HG03066 (cell line): ENCODE measurements at regions not wholly inside any gene's neighbourhood (a gene's known extent, or its start where the extent isn't known, plus 50 kb on each side); places are given as distances from the start of the nearest gene placed in this dataset.
"Not testable (repeated sequence)": the region's sequence is repeated elsewhere in the genome, so short reads cannot be mapped to it uniquely, and the experiment has no call there.

Source experiments
- ATAC-seq: cut with Tn5 transposase; IDR thresholded peaks from one replicate; pipeline ENCODE4 v1.9.1; 2021; ENCODE audit warnings: low read depth; ENCODE audit not compliant: unreplicated experiment

GRCh38 chr17:72385475-72385874 is 264.7 kb downstream of the SOX9 start:
- no peak for ATAC-seq

GRCh38 chr17:72386173-72386572 is 265.4 kb downstream of the SOX9 start:
- ATAC-seq = not testable (repeated sequence)

- ATAC-seq = no peak
Measured at GRCh38 chr17:72386619-72387237, 265.9 kb downstream of the SOX9 start.

GRCh38 chr17:72387487-72387886 is 266.7 kb downstream of the SOX9 start:
- no peak for ATAC-seq

GRCh38 chr17:72387969-72388368 is 267.1 kb downstream of the SOX9 start:
- no peak for ATAC-seq

DNA sequence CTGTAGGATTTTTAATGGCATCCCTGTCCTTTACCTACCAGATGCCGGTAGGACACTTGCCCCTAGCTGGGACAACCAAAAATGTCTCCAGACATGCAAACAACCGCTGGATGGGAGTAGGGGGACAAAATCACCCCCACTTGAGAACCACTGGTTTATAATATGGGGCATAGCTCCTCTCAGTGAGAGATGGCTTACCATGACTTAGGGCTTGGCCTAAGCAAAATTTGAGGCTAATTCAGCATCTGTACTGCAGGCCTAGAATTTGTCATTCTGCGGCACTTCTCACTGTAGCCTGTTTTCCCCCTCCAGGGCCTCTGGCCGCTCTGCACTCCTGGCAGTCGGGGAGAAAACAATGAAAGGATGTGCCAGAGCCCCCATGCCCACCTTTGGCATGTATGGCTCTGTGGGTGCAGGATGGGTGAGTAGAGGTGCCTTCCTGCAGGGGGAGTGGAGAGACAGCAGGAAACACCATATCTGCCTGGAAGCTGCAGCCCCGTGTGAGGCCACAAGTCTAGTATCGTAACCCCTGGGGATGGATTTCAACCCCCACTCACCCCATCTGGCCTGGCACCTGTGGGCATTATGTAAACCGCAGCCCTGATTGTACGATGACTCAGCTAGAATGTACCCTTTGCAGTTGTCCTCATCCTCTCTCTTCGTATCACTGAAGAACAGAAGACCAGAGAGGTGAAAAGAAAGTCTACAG is 268.1 kb downstream of the SOX9 start:
- ATAC-seq = no peak

DNA sequence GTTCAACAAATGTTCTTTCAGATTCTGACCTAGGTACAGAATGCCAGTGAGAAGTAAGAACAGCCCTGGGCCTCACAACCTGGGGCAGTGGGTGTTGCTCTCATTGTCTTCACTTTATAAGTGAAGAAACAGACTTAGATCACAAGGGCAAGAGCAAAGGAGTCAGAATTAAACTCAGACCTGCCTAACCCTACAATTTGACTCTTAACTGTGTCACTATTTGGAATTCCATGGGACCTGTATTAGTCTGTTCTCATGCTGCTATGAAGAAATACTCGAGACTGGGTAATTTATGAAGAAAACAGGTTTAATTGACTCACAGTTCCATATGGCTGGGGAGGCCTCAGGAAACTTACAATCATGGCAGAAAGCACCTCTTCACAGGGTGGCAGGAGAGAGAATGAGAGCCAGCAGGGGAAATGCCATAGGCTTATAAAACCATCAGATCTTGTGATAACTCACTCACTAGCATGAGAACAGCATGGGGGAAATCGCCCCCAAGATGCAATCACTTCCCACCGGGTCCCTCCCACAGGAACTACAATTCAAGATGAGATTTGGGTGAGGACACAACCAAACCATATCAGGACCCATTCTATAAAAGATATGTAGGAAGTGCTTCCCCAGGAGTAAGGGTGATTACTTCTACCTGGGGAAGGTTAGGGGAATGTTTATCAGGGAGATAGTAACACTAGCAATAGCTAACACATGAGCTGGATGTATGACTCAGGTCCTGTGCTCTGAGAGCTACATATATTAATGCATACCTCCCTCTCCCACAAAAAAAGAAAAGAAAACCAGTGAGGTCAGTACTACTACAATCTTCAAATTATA is 270.1 kb downstream of the SOX9 start:
- ATAC-seq = no peak

DNA sequence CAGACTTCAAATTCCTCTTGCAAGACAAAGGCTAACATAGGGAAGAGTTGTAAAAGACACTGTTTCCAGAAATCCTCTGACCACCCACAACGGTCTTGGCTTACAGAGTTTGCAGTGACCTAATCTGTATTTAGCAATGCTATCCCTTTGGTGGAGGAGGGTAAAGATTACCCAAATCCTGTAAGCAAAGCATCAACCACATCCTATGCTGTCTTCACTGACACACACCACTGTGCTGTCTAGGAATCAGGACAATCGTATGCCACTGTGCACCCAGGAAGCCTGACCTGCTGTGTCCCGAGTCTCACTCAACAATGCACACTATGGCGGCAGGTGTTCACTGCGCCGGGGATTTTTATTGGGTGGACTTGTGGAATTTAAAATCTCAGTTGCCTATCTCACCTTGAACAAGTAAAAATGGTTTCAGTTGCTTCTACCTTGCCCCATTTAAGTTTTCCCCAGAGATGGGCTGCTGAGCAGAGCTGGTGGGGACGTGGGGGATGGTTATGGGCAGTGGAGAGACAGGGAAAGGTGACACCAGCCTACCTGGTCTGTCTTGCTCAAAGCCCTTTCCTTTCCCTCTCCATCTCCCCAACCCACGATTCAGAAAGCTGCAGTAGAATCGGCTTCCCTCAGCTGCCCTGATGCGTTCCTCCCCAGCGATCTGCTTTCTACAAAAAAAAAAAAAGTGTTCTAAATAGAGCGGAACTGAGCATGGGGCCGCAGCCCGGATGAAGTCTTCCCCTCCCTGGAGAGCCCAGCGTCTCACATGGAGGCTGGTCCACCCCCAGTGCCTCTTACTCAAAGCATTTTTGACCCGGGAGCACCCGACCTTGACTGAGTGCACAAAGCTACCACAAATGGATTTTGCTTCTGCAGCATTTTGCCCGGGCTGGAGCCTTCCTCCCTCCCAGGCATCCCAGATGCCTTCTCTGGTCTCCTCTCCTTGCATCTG is 271.5 kb downstream of the SOX9 start:
- ATAC-seq = no peak

DNA sequence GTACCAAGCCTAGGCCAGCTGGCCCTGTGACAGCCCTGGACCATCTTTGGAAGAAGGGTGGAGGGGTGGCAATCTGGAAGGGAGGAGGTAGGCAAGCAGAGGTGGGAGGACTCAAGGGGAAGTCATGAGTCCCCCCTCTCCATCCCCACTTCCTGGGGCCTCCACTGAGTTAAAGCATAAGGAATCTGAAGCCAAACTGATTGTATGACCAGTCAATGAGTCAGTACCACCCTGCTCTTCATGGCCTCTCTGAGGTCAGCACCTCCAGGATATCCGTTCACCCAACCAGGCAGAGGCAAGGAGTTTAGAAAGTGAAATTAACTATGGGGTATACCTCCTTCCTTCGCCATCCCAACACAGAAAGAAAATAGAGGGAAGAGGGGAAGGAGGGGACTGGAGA is 272.7 kb downstream of the SOX9 start:
- no peak for ATAC-seq

GRCh38 chr17:72394531-72394930 is 273.7 kb downstream of the SOX9 start:
- ATAC-seq = no peak

DNA sequence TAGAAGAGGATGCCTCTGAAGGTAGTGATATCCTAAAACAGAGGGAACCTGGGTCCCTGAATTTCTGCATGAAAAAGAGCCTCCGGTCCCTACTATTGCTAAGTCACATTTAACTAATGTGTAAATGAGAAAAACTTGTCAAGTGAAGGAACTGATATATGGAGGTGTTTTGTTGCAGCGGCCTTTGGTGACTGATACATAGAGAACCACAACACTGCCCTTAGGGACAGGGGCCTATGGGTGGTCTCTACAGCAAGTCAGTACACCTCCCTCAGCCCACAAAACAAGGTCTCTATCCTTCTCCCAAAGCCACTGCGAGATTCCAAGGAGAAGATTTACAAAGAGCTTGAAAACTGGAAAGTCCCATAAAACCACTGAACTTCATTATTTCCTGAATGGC is 275.3 kb downstream of the SOX9 start:
- ATAC-seq = no peak

GRCh38 chr17:72397223-72397667 is 276.4 kb downstream of the SOX9 start:
- ATAC-seq = no peak

- ATAC-seq = no peak
Measured at GRCh38 chr17:72397687-72398086, 276.9 kb downstream of the SOX9 start.

GRCh38 chr17:72399023-72399607 is 278.3 kb downstream of the SOX9 start:
- ATAC-seq = no peak

GRCh38 chr17:72399608-72400487 is 279.0 kb downstream of the SOX9 start:
- no peak for ATAC-seq

- ATAC-seq = no peak
Measured at GRCh38 chr17:72400488-72400827, 279.6 kb downstream of the SOX9 start.

GRCh38 chr17:72400863-72401262 is 280.0 kb downstream of the SOX9 start:
- no peak for ATAC-seq

DNA sequence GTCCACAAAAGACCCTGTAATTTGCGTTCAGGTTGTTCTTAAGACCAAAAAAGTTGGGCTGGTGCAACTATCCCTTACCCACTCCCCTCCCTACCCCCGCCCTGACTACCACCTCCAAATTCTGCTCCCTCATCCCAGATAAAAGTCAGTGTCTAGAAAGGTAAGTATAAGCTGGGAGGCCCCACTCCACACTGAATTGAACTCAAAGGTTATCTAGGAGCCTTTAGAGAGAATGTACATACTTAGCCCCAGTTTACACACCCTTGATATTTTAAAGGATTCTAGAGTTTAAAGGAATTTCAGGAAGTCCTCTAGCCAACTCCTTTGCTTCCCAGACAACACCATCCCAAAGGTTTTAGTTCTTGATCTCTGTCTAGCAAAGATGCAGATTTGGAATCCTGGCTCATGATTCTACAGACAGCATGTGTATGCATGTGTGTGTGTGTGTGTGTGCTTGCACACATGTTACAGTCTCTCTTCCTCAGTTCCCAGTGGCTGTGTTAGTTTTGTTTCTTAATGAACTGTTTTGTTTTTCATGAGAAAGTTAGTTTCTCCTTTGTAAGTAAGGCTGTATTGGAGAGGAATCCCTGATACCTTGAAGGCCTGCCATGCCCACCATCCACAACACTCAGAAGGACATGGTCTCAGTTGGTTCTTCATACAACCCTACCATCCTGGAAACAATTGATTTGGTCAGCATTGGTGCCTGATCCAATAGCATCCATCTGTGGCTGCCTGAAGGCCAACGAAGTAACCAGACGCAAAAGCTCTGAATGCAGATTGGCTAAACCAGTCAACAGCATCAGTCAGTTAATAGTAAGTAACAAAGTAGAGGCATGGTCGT is 281.3 kb downstream of the SOX9 start:
- ATAC-seq = no peak
